ENCODE measurements at regions not wholly inside any gene's neighbourhood (a gene's known extent, or its start where the extent isn't known, plus 50 kb on each side); places are given as distances from the start of the nearest gene placed in this dataset.
"Not testable (repeated sequence)": the region's sequence is repeated elsewhere in the genome, so short reads cannot be mapped to it uniquely, and the experiment has no call there.

DNA sequence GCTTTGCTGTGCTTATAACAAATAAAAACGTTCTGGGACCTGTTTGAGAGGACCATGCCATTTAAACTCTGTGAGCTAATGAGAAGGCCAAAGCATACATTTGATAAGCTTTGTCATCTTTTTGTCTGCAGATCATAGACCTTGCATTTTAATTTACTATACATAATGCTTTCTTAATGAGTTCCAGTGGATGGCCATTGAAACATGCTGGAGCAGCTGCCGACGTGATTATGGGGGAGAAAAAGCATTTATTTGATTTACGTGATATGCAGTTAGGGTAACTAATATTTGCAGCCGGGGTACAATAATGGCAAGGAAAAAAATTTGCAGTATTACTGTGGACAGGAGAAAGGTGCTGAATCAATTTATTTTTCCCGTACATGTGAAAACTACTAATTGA lies 240.2 kb downstream of the FAT3 start:
- DNase-seq (ENCODE audit: insufficient read length) = no peak
- no peak for FAIRE-seq
- TF ChIP-seq TAF1 (IDR thresholded peaks at IDR 0.05; ENCODE audit: borderline replicate concordance, low read depth, low read length) (no peak), POLR2A (IDR thresholded peaks at IDR 0.05; ENCODE audit: low read depth, low read length) (no peak), POLR2AphosphoS5 (IDR thresholded peaks at IDR 0.05; ENCODE audit: low read depth, low read length) (no peak)

DNA sequence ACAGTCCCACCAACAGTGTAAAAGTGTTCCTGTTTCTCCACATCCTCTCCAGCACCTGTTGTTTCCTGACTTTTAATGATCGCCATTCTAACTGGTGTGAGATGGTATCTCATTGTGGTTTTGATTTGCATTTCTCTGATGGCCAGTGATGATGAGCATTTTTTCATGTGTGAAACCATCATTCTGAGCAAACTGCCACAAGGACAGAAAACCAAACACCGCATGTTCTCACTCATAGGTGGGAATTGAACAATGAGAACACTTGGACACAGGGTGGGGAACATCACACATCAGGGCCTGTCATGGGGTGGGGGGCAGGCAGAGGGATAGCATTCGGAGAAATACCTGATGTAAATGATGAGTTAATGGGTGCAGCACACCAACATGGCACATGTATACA lies 240.8 kb downstream of the FAT3 start:
- FAIRE-seq; DNase-seq (ENCODE audit: insufficient read length): not testable (repeated sequence)

DNA sequence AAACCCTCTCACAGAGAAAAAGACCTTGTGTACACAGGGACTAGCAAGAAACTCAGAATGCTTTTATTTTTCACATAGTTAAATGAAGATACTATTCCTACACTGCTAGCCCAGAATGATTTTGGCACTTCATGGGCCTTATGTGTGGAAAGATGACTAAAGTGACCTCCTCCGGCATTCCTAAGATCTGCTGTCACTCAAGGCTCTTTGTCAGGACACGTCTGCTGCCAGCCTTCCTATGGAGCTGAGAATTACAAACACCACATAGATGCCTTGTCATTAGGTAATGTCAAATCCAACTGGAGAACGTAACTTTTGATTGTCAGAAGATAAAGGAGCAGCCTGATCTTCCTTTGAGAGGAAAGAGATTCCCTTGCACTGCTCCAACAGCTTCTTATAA lies 249.1 kb downstream of the FAT3 start:
- no peak for DNase-seq (ENCODE audit: insufficient read length)
- TF ChIP-seq TAF1 (IDR thresholded peaks at IDR 0.05; ENCODE audit: borderline replicate concordance, low read depth, low read length) (no peak), POLR2AphosphoS5 (IDR thresholded peaks at IDR 0.05; ENCODE audit: low read depth, low read length) (no peak), POLR2A (IDR thresholded peaks at IDR 0.05; ENCODE audit: low read depth, low read length) (no peak)
- no peak for FAIRE-seq

DNA sequence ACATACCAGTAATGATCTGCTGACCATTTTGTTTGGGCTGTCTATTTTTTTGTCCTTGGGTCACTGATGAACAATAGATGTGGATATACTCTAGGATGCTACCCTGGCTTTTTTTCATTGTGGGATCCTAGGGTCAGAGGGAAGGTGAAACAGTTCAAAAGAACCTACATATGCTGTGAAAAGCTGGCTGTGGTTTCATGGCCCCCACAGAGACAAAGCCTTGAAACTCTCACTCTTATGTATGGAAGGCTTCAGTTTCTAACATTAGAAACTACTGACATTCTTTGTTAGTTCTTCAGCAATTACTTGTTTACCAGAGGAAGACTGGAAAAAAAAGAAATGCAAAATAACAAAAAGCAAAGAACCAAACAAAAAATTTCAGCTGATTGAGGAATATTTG lies 250.7 kb downstream of the FAT3 start:
- TF ChIP-seq TAF1 (IDR thresholded peaks at IDR 0.05; ENCODE audit: borderline replicate concordance, low read depth, low read length) (no peak), POLR2A (IDR thresholded peaks at IDR 0.05; ENCODE audit: low read depth, low read length) (no peak), POLR2AphosphoS5 (IDR thresholded peaks at IDR 0.05; ENCODE audit: low read depth, low read length) (no peak)
- FAIRE-seq (no peak), DNase-seq (ENCODE audit: insufficient read length) (no peak)

DNA sequence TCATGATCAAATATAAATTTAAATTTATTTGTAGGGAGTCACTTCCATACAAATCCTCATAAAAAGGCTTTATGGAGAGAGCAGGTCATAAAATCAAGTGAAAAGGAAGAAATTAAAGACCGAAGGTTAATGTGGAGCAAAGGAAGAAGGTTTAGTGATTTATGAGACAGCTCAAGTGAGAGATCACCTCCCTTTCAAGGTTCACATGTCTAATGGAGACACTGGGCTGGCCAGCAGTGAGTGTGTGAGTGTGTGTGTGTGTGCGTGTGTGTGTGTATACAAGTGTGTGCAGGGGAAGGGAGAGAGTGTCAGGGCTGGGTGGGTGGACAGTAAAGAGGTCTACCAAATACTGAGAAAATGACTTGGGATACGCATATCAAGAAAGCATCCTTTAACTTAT lies 251.2 kb downstream of the FAT3 start:
- TF ChIP-seq POLR2AphosphoS5 (IDR thresholded peaks at IDR 0.05; ENCODE audit: low read depth, low read length) (no peak), POLR2A (IDR thresholded peaks at IDR 0.05; ENCODE audit: low read depth, low read length) (no peak), TAF1 (IDR thresholded peaks at IDR 0.05; ENCODE audit: borderline replicate concordance, low read depth, low read length) (no peak)
- no peak for FAIRE-seq
- DNase-seq (ENCODE audit: insufficient read length) = no peak

DNA sequence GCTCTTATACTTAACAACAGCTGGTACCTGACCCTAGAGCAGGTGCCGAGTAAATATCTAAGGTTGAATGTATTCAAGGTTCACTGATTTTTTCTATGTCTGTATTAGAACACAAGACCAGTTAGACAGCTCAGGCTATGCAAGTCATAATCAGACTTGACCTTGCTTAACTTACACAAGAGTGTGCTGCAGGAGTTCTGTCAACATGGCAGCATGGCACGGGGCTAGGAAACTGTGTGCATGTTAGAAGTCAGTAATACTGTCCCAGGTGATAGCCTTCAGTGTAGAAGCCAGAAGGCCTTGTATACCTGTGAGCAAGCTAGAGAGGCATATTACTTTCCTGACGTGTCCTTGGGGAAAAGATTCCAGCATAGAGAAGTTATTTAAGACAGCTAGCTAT lies 253.1 kb downstream of the FAT3 start:
- DNase-seq (ENCODE audit: insufficient read length) (no peak), FAIRE-seq (no peak)

DNA sequence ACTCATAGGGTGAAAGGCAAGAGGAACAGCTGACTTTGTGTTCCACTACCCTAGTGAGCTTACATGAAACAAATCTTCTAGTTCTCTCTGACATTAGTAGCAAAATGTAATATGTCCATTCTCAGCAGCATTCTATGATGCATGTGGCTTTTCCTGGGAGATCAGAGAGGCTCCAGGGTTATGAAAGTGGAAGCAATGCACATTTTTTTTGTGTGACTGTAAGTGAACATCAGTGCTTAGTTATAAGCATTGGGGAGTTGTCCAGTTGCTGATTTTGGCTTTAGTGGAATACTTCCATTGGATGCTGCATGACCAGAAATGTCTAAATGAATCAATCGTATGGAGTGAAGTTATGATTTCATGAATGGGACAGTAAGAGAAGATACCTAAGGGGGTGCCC lies 255.9 kb downstream of the FAT3 start:
- DNase-seq (ENCODE audit: insufficient read length) (no peak), FAIRE-seq (no peak)
- TF ChIP-seq TAF1 (IDR thresholded peaks at IDR 0.05; ENCODE audit: borderline replicate concordance, low read depth, low read length) = no peak
- no peak for TF ChIP-seq POLR2A (IDR thresholded peaks at IDR 0.05; ENCODE audit: low read depth, low read length)
- TF ChIP-seq POLR2AphosphoS5 (IDR thresholded peaks at IDR 0.05; ENCODE audit: low read depth, low read length) = no peak

More for the DNA sequence above, 253.1 kb downstream of the FAT3 start:
- TF ChIP-seq POLR2A (IDR thresholded peaks at IDR 0.05; ENCODE audit: low read depth, low read length) (no peak), TAF1 (IDR thresholded peaks at IDR 0.05; ENCODE audit: borderline replicate concordance, low read depth, low read length) (no peak), POLR2AphosphoS5 (IDR thresholded peaks at IDR 0.05; ENCODE audit: low read depth, low read length) (no peak)

DNA sequence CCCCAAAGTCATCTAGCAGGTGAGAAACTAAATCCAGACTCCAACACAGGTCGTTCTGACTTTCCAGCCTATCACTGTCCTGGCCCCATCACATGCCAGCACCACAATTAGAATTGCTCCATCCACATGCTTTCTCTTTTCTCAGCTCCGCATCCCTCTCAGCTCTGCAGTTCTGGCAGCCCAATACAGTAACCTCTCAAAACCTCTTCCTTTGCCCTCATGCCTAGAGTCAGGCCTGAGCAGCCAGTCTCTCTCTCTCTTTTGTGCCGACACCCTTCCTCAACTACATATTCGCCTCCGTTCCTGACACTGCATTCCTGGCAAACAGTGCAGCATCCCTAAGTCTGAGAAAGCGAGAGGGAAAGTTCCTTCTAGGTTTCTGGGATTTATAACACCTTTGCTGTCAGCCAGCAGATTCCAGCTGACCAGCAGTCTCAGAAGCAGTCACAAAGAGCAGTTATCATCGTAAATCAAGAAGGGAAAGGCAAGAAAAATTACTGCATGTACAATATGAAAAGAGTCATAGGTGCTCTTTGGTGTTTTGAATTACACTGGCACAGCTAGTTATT lies 258.0 kb downstream of the FAT3 start:
- no peak for FAIRE-seq
- no peak for DNase-seq (ENCODE audit: insufficient read length)
- no peak for TF ChIP-seq POLR2AphosphoS5 (IDR thresholded peaks at IDR 0.05; ENCODE audit: low read depth, low read length)
- TF ChIP-seq TAF1 (IDR thresholded peaks at IDR 0.05; ENCODE audit: borderline replicate concordance, low read depth, low read length) = no peak
- no peak for TF ChIP-seq POLR2A (IDR thresholded peaks at IDR 0.05; ENCODE audit: low read depth, low read length)

DNA sequence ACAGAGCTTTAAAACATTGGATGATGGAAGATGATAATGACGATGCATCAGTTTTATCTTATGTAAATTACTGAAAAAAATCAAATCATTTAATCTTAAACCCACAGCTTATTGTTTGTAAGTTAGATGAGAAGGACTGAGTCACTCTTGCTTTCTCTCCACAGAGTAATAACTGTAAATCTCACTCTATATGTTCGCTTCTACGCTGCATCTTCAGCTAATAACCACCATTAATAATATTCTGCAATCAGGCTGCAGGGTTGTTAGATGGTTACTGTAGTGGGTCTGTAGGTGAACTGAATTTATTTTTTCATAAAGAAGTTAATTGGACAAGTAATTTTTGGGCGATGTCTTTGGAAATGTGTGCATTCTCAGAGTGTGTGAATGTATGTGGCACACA lies 260.0 kb downstream of the FAT3 start:
- DNase-seq (ENCODE audit: insufficient read length) (no peak), FAIRE-seq (no peak)
- no peak for TF ChIP-seq POLR2A (IDR thresholded peaks at IDR 0.05; ENCODE audit: low read depth, low read length)
- no peak for TF ChIP-seq POLR2AphosphoS5 (IDR thresholded peaks at IDR 0.05; ENCODE audit: low read depth, low read length)
- no peak for TF ChIP-seq TAF1 (IDR thresholded peaks at IDR 0.05; ENCODE audit: borderline replicate concordance, low read depth, low read length)

DNA sequence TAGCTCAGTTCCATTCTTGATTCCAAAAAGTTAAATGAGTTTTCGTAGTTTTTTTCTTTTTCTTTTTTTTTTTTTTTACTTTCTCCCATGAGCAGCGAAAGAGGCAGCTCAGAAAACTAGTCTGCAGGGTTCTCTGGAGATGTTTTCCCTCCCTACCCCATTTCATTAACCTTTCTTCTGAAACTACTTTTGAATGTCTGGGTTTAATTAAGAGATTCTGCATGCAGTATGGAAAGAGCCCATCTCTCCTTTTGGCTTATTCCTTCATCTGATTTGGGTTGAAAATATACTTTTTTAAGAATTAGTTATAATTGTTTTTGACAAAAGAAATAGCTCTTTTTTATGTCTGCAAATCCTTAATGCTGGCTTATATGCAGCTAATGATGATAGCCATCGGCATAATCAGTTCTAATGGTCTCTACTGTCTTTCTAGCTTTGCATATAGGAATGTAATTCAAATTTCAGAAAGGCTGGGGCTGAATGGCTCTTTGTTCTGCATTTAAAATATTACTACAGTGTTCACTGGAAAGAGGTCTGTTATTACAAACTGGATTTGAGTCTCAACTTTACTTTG lies 265.3 kb downstream of the FAT3 start:
- FAIRE-seq (no peak), DNase-seq (ENCODE audit: insufficient read length) (no peak)
- TF ChIP-seq POLR2A (IDR thresholded peaks at IDR 0.05; ENCODE audit: low read depth, low read length) (no peak), TAF1 (IDR thresholded peaks at IDR 0.05; ENCODE audit: borderline replicate concordance, low read depth, low read length) (no peak), POLR2AphosphoS5 (IDR thresholded peaks at IDR 0.05; ENCODE audit: low read depth, low read length) (no peak)

DNA sequence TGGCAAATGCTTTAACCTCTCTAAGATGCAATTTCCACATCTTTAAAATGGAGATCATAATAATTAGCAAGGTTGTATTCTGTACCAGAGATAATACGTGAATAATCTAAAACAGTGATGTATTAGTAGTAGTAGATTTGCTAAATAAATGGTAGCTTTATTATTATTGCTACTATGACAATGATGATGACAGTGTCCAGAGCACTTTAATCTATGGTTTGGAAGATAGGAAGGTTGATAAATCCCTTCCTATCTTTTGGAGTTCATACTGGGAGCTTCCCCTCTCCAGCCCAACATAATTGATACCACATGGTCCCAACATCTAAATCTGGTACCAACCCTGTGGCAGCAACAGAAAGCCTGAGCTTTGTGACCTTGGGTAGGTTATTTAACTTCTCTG lies 267.8 kb downstream of the FAT3 start:
- FAIRE-seq (no peak), DNase-seq (ENCODE audit: insufficient read length) (no peak)
- no peak for TF ChIP-seq TAF1 (IDR thresholded peaks at IDR 0.05; ENCODE audit: borderline replicate concordance, low read depth, low read length)
- TF ChIP-seq POLR2AphosphoS5 (IDR thresholded peaks at IDR 0.05; ENCODE audit: low read depth, low read length) = no peak

DNA sequence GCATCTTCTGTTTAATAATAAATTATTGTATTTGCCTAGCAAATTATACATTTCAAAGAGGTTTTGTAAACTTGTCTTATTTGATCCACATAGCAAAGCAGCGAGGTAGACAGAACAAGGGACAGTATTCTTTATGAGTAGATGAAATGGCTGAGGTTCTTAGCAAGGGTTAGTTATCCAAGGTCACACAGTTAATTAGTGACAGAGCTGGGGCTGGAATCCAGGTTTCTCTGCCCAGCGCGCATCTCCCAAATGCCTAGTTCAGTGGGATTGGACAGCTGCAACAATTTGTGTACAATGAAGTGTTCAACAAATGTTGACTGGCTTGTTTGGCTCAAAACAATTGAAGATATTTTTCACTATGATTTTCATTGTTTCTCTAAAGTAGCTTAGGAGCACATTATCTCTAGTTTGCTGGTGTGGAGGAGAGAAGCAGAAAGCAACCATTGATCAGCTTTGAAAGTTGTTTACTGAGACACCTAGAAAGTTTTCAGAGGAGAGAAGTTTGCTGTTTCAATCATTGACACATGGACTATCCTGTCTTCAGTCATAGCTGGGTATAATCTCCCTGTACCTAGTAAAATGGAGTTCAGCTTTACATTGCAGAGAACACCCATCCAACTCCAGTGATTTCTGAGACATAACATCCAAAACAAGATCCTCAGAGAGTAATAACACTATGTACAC lies 270.6 kb downstream of the FAT3 start:
- no peak for FAIRE-seq
- TF ChIP-seq TAF1 (IDR thresholded peaks at IDR 0.05; ENCODE audit: borderline replicate concordance, low read depth, low read length) (no peak), POLR2AphosphoS5 (IDR thresholded peaks at IDR 0.05; ENCODE audit: low read depth, low read length) (no peak), POLR2A (IDR thresholded peaks at IDR 0.05; ENCODE audit: low read depth, low read length) (no peak)
- DNase-seq (ENCODE audit: insufficient read length) = no peak
